ENCODE measurements at regions not wholly inside any gene's neighbourhood (a gene's known extent, or its start where the extent isn't known, plus 50 kb on each side); places are given as distances from the start of the nearest gene placed in this dataset.

- TF ChIP-seq CTCF (IDR thresholded peaks at IDR 0.05; ENCODE audit: poor library complexity, severe bottlenecking) (no peak), POLR2AphosphoS5 (IDR thresholded peaks at IDR 0.05) (no peak), EZH2 (IDR thresholded peaks at IDR 0.05; ENCODE audit: borderline replicate concordance, insufficient read depth, low read length, poor library complexity, severe bottlenecking) (no peak), RAD21 (conservative IDR thresholded peaks at IDR 0.05) (no peak), TAF1 (IDR thresholded peaks at IDR 0.05; ENCODE audit: low read depth) (no peak), REST (IDR thresholded peaks at IDR 0.05; ENCODE audit: borderline replicate concordance) (no peak), SMC3 (conservative IDR thresholded peaks at IDR 0.05; ENCODE audit: poor library complexity) (no peak), MXI1 (conservative IDR thresholded peaks at IDR 0.05; ENCODE audit: poor library complexity, severe bottlenecking) (no peak)
Measured at GRCh38 chr2:133871545-133872209, 303.4 kb upstream of the NCKAP5 start.
